GM18861 (cell line): ENCODE measurements at regions not wholly inside any gene's neighbourhood (a gene's known extent, or its start where the extent isn't known, plus 50 kb on each side); places are given as distances from the start of the nearest gene placed in this dataset.
"Not testable (repeated sequence)": the region's sequence is repeated elsewhere in the genome, so short reads cannot be mapped to it uniquely, and the experiment has no call there.

ENCODE experiments used
- ATAC-seq: cut with Tn5 transposase; IDR thresholded peaks from one replicate; pipeline ENCODE4 v1.9.1; 2021; ENCODE audit not compliant: unreplicated experiment

GRCh38 chr11:16542353-16542752 lies 186.0 kb upstream of the SOX6 start:
- no peak for ATAC-seq

GRCh38 chr11:16536513-16536912 lies 180.2 kb upstream of the SOX6 start:
- no peak for ATAC-seq

GRCh38 chr11:16528639-16529038 lies 172.3 kb upstream of the SOX6 start:
- no peak for ATAC-seq

GRCh38 chr11:16527525-16528246 lies 171.3 kb upstream of the SOX6 start:
- ATAC-seq = no peak

- ATAC-seq = no peak
Measured at GRCh38 chr11:16526947-16527346, 170.6 kb upstream of the SOX6 start.

- not testable (repeated sequence) for ATAC-seq
Measured at GRCh38 chr11:16520713-16521112, 164.4 kb upstream of the SOX6 start.

GRCh38 chr11:16512899-16513241 lies 156.5 kb upstream of the SOX6 start:
- peak; percentile 93 for ATAC-seq

GRCh38 chr11:16512198-16512898 lies 156.0 kb upstream of the SOX6 start:
- no peak for ATAC-seq

- no peak for ATAC-seq
Measured at GRCh38 chr11:16511116-16512114, 155.1 kb upstream of the SOX6 start.

GRCh38 chr11:16505481-16505880 lies 149.1 kb upstream of the SOX6 start:
- no peak for ATAC-seq

- not testable (repeated sequence) for ATAC-seq
Measured at GRCh38 chr11:16503891-16504290, 147.5 kb upstream of the SOX6 start.

GRCh38 chr11:16494918-16495691 lies 138.8 kb upstream of the SOX6 start:
- no peak for ATAC-seq

GRCh38 chr11:16484434-16484833 lies 128.1 kb upstream of the SOX6 start:
- no peak for ATAC-seq

- ATAC-seq = no peak
Measured at GRCh38 chr11:16474659-16475058, 118.3 kb upstream of the SOX6 start.

GRCh38 chr11:16469968-16470367 lies 113.6 kb upstream of the SOX6 start:
- ATAC-seq = no peak

- no peak for ATAC-seq
Measured at GRCh38 chr11:16468735-16469453, 112.5 kb upstream of the SOX6 start.

GRCh38 chr11:16460508-16460907 lies 104.2 kb upstream of the SOX6 start:
- ATAC-seq = no peak

- no peak for ATAC-seq
Measured at GRCh38 chr11:16456366-16456765, 100.0 kb upstream of the SOX6 start.

GRCh38 chr11:16454289-16454863 lies 98.0 kb upstream of the SOX6 start:
- ATAC-seq = no peak
